H1 (cell line): ENCODE measurements at regions not wholly inside any gene's neighbourhood (a gene's known extent, or its start where the extent isn't known, plus 50 kb on each side); places are given as distances from the start of the nearest gene placed in this dataset.

Experiments
- CTCF ChIA-PET: fragments of 300-600 bp; sonication (Branson Sonifier 250); formaldehyde crosslinking; loops from one replicate; lab custom pipeline; 2021; ENCODE audit not compliant: partially characterized antibody; lab: Charles Lee
- POLR2A ChIA-PET: fragments of 300-600 bp; sonication (Branson Sonifier 250); formaldehyde crosslinking; loops from one replicate; lab custom pipeline; 2021; ENCODE audit warnings: inconsistent platforms; ENCODE audit not compliant: partially characterized antibody; lab: Charles Lee
- DNase-seq, 2 experiments: peaks; one replicate each; pipeline versions ENCODE4 v3.0.0 to v3.0.0-alpha.2; 2010 to 2022; ENCODE audit warnings: low spot score in 2 of 2, low read depth in 1 of 2, mixed read lengths in 1 of 2
- FAIRE-seq: peaks from 2 replicates; lab custom pipeline; 2011; peaks lifted over from hg19 to GRCh38; lab: Jason Lieb, UNC
- H2AFZ ChIP-seq: 2 replicates; pipeline ENCODE4 v1.8.1; 2012; ENCODE audit warnings: low read length, inconsistent platforms
- H2AK5ac ChIP-seq: 2 replicates; pipeline ENCODE4 v1.6.1; 2013; ENCODE audit warnings: low read depth, low read length
- H2BK120ac ChIP-seq: replicated peaks from 2 replicates; pipeline ENCODE3; 2013; ENCODE audit warnings: low read depth, low read length, inconsistent platforms
- H2BK12ac ChIP-seq: 2 replicates; pipeline ENCODE4 v1.6.1; 2013; ENCODE audit warnings: low read depth, low read length
- H2BK15ac ChIP-seq: 2 replicates; pipeline ENCODE4 v1.6.1; 2013; ENCODE audit warnings: low read length
- H2BK20ac ChIP-seq: 2 replicates; pipeline ENCODE4 v1.6.1; 2013; ENCODE audit warnings: low read length
- H2BK5ac ChIP-seq: 2 replicates; pipeline ENCODE4 v1.6.1; 2013; ENCODE audit warnings: low read depth, low read length
- H3K14ac ChIP-seq: 2 replicates; pipeline ENCODE4 v1.6.1; 2013; ENCODE audit warnings: inconsistent platforms; ENCODE audit not compliant: insufficient read length
- H3K18ac ChIP-seq: 2 replicates; pipeline ENCODE4 v1.6.1; 2013; ENCODE audit warnings: low read length; ENCODE audit errors: extremely low read depth
- H3K23ac ChIP-seq: 2 replicates; pipeline ENCODE4 v1.6.1; 2013; ENCODE audit warnings: inconsistent platforms; ENCODE audit not compliant: insufficient read length
- H3K23me2 ChIP-seq: 2 replicates; pipeline ENCODE4 v1.6.1; 2013; ENCODE audit warnings: low read depth, low read length
- H3K27ac ChIP-seq: 2 replicates; pipeline ENCODE4 v1.6.1; 2011; ENCODE audit warnings: low read depth, low read length, inconsistent platforms
- H3K27me3 ChIP-seq, 4 experiments: replicated peaks in 1 of 4; 1 replicate in 1 of 4; 2 replicates in 3 of 4; pipeline versions ENCODE4 v1.6.1 to v1.8.1; 2011 to 2013; ENCODE audit warnings: low read length in 3 of 4, mild to moderate bottlenecking in 3 of 4, inconsistent platforms in 2 of 4, mixed read lengths in 2 of 4, moderate library complexity in 1 of 4; ENCODE audit not compliant: control insufficient read depth in 3 of 4, insufficient read depth in 3 of 4; ENCODE audit errors: extremely low read depth in 1 of 4
- H3K36me3 ChIP-seq, 4 experiments: 2 replicates each; pipeline versions ENCODE4 v1.6.1 to v1.8.1; 2011 to 2013; ENCODE audit warnings: mild to moderate bottlenecking in 4 of 4, low read length in 3 of 4, moderate library complexity in 2 of 4, control low read depth in 1 of 4, inconsistent platforms in 1 of 4; ENCODE audit not compliant: insufficient read depth in 4 of 4, control insufficient read depth in 2 of 4
- H3K4ac ChIP-seq: replicated peaks from 2 replicates; pipeline ENCODE3; 2013; ENCODE audit warnings: low read length, low read depth, mixed read lengths, inconsistent platforms; ENCODE audit not compliant: insufficient read length
- H3K4me1 ChIP-seq, 4 experiments: replicated peaks in 1 of 4; 1 replicate in 1 of 4; 2 replicates in 3 of 4; pipeline versions ENCODE4 v1.6.1 to v1.8.1; 2011 to 2013; ENCODE audit warnings: low read length in 3 of 4, inconsistent platforms in 2 of 4, mixed read lengths in 1 of 4; ENCODE audit not compliant: insufficient read depth in 4 of 4, control insufficient read depth in 3 of 4
- H3K4me2 ChIP-seq, 2 experiments: 2 replicates each; pipeline versions ENCODE4 v1.6.1 to v1.8.1; 2011 to 2013; ENCODE audit warnings: low read depth in 2 of 2, low read length in 2 of 2, control low read depth in 1 of 2, inconsistent platforms in 1 of 2, mild to moderate bottlenecking in 1 of 2; ENCODE audit not compliant: insufficient read depth in 1 of 2
- H3K4me3 ChIP-seq, 4 experiments: fragments of 200-600, 300-600 bp in 1 of 4; sonication (generic), shearing (Covaris generic), sonication (Bioruptor Twin) in 1 of 4; 2 replicates each; pipeline versions ENCODE4 v1.5.1 to v1.8.1; 2011 to 2016; ENCODE audit warnings: low read length in 4 of 4, low read depth in 3 of 4, control low read depth in 2 of 4, inconsistent platforms in 2 of 4, mild to moderate bottlenecking in 2 of 4, mixed read lengths in 1 of 4, moderate library complexity in 1 of 4; ENCODE audit not compliant: insufficient read depth in 2 of 4; ENCODE audit errors: extremely low read depth in 1 of 4
- H3K56ac ChIP-seq: replicated peaks from 2 replicates; pipeline ENCODE3; 2013; ENCODE audit warnings: low read depth, mild to moderate bottlenecking, mixed read lengths, low read length, inconsistent platforms; ENCODE audit not compliant: insufficient read length
- H3K79me1 ChIP-seq: 2 replicates; pipeline ENCODE4 v1.6.1; 2013; ENCODE audit warnings: low read depth, low read length, control low read depth
- H3K79me2 ChIP-seq, 2 experiments: 2 replicates each; pipeline versions ENCODE4 v1.6.1 to v1.8.1; 2012 to 2013; ENCODE audit warnings: low read length in 2 of 2, mild to moderate bottlenecking in 2 of 2, inconsistent platforms in 1 of 2; ENCODE audit not compliant: insufficient read depth in 2 of 2, control insufficient read depth in 1 of 2
- H3K9ac ChIP-seq, 4 experiments: replicated peaks in 1 of 4; 1 replicate in 1 of 4; 2 replicates in 3 of 4; pipeline versions ENCODE4 v1.6.1 to v1.8.1; 2011 to 2013; ENCODE audit warnings: low read depth in 3 of 4, low read length in 3 of 4, control low read depth in 2 of 4, mild to moderate bottlenecking in 2 of 4, moderate library complexity in 2 of 4, inconsistent platforms in 1 of 4; ENCODE audit errors: extremely low read depth in 1 of 4
- H3K9me3 ChIP-seq, 2 experiments: 2 replicates each; pipeline versions ENCODE4 v1.6.1 to v1.8.1; 2012 to 2013; ENCODE audit warnings: mild to moderate bottlenecking in 2 of 2, moderate library complexity in 2 of 2, control low read depth in 1 of 2, inconsistent platforms in 1 of 2, low read depth in 1 of 2, low read length in 1 of 2, mixed read lengths in 1 of 2; ENCODE audit not compliant: insufficient read depth in 2 of 2
- H4K20me1 ChIP-seq, 2 experiments: replicated peaks in 1 of 2; 2 replicates each; pipeline versions ENCODE3 to v1.8.1; 2011 to 2013; ENCODE audit warnings: inconsistent platforms in 2 of 2, low read length in 2 of 2, mild to moderate bottlenecking in 1 of 2; ENCODE audit not compliant: insufficient read depth in 2 of 2, control insufficient read depth in 1 of 2
- H4K5ac ChIP-seq: 2 replicates; pipeline ENCODE4 v1.6.1; 2013; ENCODE audit warnings: low read length, low read depth, mixed read lengths, inconsistent platforms; ENCODE audit not compliant: insufficient read length
- H4K8ac ChIP-seq: 2 replicates; pipeline ENCODE4 v1.8.0; 2013; ENCODE audit warnings: mild to moderate bottlenecking, moderate library complexity, low read length, inconsistent platforms; ENCODE audit not compliant: insufficient read depth; ENCODE audit errors: extremely low read depth
- H4K91ac ChIP-seq: replicated peaks from 2 replicates; pipeline ENCODE3; 2013; ENCODE audit warnings: low read length, mixed read lengths, inconsistent platforms; ENCODE audit not compliant: insufficient read length
- ATF3 ChIP-seq: IDR thresholded peaks from 2 replicates; pipeline ENCODE4 v1.6.1; 2011; ENCODE audit warnings: low read depth, mild to moderate bottlenecking, low read length; ENCODE audit not compliant: insufficient read depth
- BACH1 ChIP-seq: IDR thresholded peaks from 2 replicates; pipeline ENCODE4 v1.6.1; 2012; ENCODE audit warnings: low read length, improper control_type of control experiment
- CEBPB ChIP-seq: IDR thresholded peaks from 2 replicates; pipeline ENCODE4 v1.6.1; 2012; ENCODE audit warnings: low read depth, low read length
- EP300 ChIP-seq, 2 experiments: IDR thresholded peaks; 1 replicate in 1 of 2; 2 replicates in 1 of 2; pipeline ENCODE4 v1.6.1; 2011 to 2012; ENCODE audit warnings: low read depth in 2 of 2, low read length in 2 of 2, mild to moderate bottlenecking in 2 of 2, borderline replicate concordance in 1 of 2, inconsistent platforms in 1 of 2, moderate library complexity in 1 of 2
- GABPA ChIP-seq: IDR thresholded peaks from 2 replicates; pipeline ENCODE4 v1.6.1; 2011; ENCODE audit warnings: mild to moderate bottlenecking, low read length, moderate library complexity, borderline replicate concordance; ENCODE audit not compliant: insufficient read depth
- GTF2F1 ChIP-seq: IDR thresholded peaks from 2 replicates; pipeline ENCODE4 v1.6.1; 2012; ENCODE audit warnings: low read depth, low read length, improper control_type of control experiment, borderline replicate concordance
- NRF1 ChIP-seq: IDR thresholded peaks from 2 replicates; pipeline ENCODE4 v1.6.1; 2011; ENCODE audit warnings: mild to moderate bottlenecking, low read depth, low read length, improper control_type of control experiment
- TAF1 ChIP-seq: IDR thresholded peaks from 2 replicates; pipeline ENCODE4 v1.6.1; 2011; ENCODE audit warnings: mild to moderate bottlenecking, low read depth, low read length
- TAF7 ChIP-seq: optimal IDR thresholded peaks from 2 replicates; pipeline ENCODE3; 2011; ENCODE audit warnings: low read depth, mild to moderate bottlenecking, inconsistent platforms, low read length, moderate library complexity, borderline replicate concordance
- WGBS, 2 experiments: shearing (Covaris generic) in 1 of 2; methylation state at CpG; one replicate each; pipeline versions ENCODE4 v1.1.6 to v1.1.7; 2013 to 2015; ENCODE audit warnings: low lambda C conversion rate in 2 of 2, mixed read lengths in 2 of 2, inconsistent platforms in 1 of 2, low coverage in 1 of 2, missing lambda C conversion rate in 1 of 2; ENCODE audit not compliant: insufficient replicate concordance in 2 of 2, insufficient coverage in 1 of 2, insufficient read length in 1 of 2; ENCODE audit errors: extremely low coverage in 1 of 2, missing lambda C conversion rate in 1 of 2; 5-methylcytosine and 5-hydroxymethylcytosine counted together

- FAIRE-seq, result no peak
These were observed 51.2 kb upstream of the UGP2 start for GRCh38 chr2:63790491-63790890.

More at GRCh38 chr2:63790491-63790890, 51.2 kb upstream of the UGP2 start:
- no peak overlapping the region for H2BK5ac ChIP-seq
- H3K4ac ChIP-seq, result no peak overlapping the region
- H3K27ac ChIP-seq, result no peak overlapping the region
- no peak overlapping the region for H2BK20ac ChIP-seq
- H3K4me3 ChIP-seq, result no peak overlapping the region
- WGBS, 2 experiments, result 77% methylated on average over 2 of the region's 2 CpGs; no CpG with 5 or more reads in 1 of the 2 experiments
- H3K27me3 ChIP-seq, result no peaks in the 10 kb centered on the region
- no peaks in the 10 kb centered on the region for H3K79me2 ChIP-seq
- H2AFZ ChIP-seq, result no peak overlapping the region
- 0 out of 2 replicates have a peak overlapping the region, but pooled peaks have one; percentile 37 for H2BK15ac ChIP-seq
- no peak overlapping the region for H4K8ac ChIP-seq
- peaks cover 0 to 6% (median 0%) of the 10 kb centered on the region in 4 experiments; a peak in 1 of 7 replicates for H3K4me1 ChIP-seq
- H3K36me3 ChIP-seq, result no peaks in the 10 kb centered on the region
- no peaks in the 10 kb centered on the region for H4K20me1 ChIP-seq
- no peak overlapping the region for H3K14ac ChIP-seq
- H3K18ac ChIP-seq, result no peak overlapping the region
- H3K23me2 ChIP-seq, result no peaks in the 10 kb centered on the region
- H3K23ac ChIP-seq, result no peak overlapping the region
- H3K9me3 ChIP-seq, result no peaks in the 10 kb centered on the region
- H3K4me2 ChIP-seq, result no peak overlapping the region
- ChIA-PET CTCF (no interaction called here), POLR2A (interaction anchor here (1.0 to 1.4 kb wide), 3 partner anchors 10 to 55 kb away, joined by 3 to 5 read pairs (median 4); no protein-coding TSS in a partner anchor)
- no peak overlapping the region for H3K9ac ChIP-seq
- H3K56ac ChIP-seq, result no peak overlapping the region
- H2AK5ac ChIP-seq, result no peak overlapping the region
- no peak overlapping the region for H2BK120ac ChIP-seq
- H3K79me1 ChIP-seq, result no peaks in the 10 kb centered on the region
- H2BK12ac ChIP-seq, result no peak overlapping the region
- no peak overlapping the region for H4K5ac ChIP-seq
- no peak for DNase-seq
- no peak overlapping the region for H4K91ac ChIP-seq
- TF ChIP-seq GTF2F1, result no peak
- TF ChIP-seq TAF7, result no peak
- TF ChIP-seq CEBPB, result no peak
- no peak for TF ChIP-seq EP300 (IDR thresholded peaks at IDR 0.05; ENCODE audit: borderline replicate concordance in 1 of 2, low read depth in 2 of 2, low read length in 2 of 2)
- no peak for TF ChIP-seq BACH1
- TF ChIP-seq NRF1, result no peak
- TF ChIP-seq TAF1, result no peak
- TF ChIP-seq GABPA, result no peak
- TF ChIP-seq ATF3, result no peak
